GM23338 (cell line): ENCODE measurements at regions not wholly inside any gene's neighbourhood (a gene's known extent, or its start where the extent isn't known, plus 50 kb on each side); places are given as distances from the start of the nearest gene placed in this dataset.

ENCODE experiments used
- CREB1 ChIP-seq: fragments of 250-450 bp; sonication (Bioruptor Pico); IDR thresholded peaks from 2 replicates; pipeline ENCODE4 v1.5.0; 2020; ENCODE audit warnings: low read depth, mild to moderate bottlenecking, moderate library complexity
- EZH2 ChIP-seq: fragments of 200-600 bp; sonication (generic); IDR thresholded peaks from one replicate; pipeline ENCODE4 v1.8.0; 2017; ENCODE audit warnings: antibody characterized with exemption, mild to moderate bottlenecking, low read depth; ENCODE audit not compliant: unreplicated experiment
- EZH2phosphoT487 ChIP-seq: fragments of 200-600 bp; sonication (generic); IDR thresholded peaks from one replicate; pipeline ENCODE4 v1.8.1; 2018; ENCODE audit warnings: antibody characterized with exemption; ENCODE audit not compliant: unreplicated experiment
- NANOG ChIP-seq: IDR thresholded peaks from 2 replicates; pipeline ENCODE4 v1.6.1; 2016; ENCODE audit warnings: antibody characterized with exemption, borderline replicate concordance
- POLR2AphosphoS5 ChIP-seq: IDR thresholded peaks from 2 replicates; pipeline ENCODE4 v1.6.1; 2016; ENCODE audit warnings: antibody characterized with exemption, low read depth
- TF ChIP-seq, protein P1 (sequence below), 2 experiments: fragments of 200-600 bp in 1 of 2; sonication (generic) in 1 of 2; conservative IDR thresholded peaks; 2 replicates each; pipeline versions ENCODE4 v1.5.1 to v1.6.1; 2016 to 2017; ENCODE audit warnings: antibody characterized with exemption in 2 of 2, low read depth in 2 of 2, mild to moderate bottlenecking in 2 of 2, moderate library complexity in 1 of 2
- TF ChIP-seq, protein P2 (sequence below): IDR thresholded peaks from one replicate; pipeline ENCODE4 v1.6.1; 2018; ENCODE audit warnings: antibody characterized with exemption; ENCODE audit not compliant: unreplicated experiment

DNA sequence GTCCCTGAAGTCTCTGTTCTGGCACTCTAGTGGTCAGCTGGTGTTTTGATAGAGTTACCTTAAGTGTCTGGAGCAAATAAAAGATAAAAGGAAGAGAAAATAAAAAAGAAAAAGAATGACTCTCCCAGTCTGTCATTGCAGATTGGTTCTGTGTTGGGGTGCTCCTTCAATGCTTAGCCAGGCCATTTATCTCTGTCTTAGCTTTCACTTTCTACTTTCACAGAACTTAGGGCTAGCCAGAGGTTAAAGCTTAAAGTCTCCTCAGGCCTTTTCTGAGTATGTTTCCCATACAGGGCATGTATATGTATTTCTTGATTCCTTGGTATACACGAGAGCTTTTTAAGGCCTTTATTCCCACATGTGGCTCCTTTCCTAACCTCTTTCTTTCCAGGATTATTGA, 83.1 kb upstream of the TEX13D start:
- TF ChIP-seq POLR2AphosphoS5 (no peak), EZH2 (no peak), EZH2phosphoT487 (no peak), CREB1 (CRISPR knock-in tag) (no peak), NANOG (no peak)
- TF ChIP-seq, protein P1, sequence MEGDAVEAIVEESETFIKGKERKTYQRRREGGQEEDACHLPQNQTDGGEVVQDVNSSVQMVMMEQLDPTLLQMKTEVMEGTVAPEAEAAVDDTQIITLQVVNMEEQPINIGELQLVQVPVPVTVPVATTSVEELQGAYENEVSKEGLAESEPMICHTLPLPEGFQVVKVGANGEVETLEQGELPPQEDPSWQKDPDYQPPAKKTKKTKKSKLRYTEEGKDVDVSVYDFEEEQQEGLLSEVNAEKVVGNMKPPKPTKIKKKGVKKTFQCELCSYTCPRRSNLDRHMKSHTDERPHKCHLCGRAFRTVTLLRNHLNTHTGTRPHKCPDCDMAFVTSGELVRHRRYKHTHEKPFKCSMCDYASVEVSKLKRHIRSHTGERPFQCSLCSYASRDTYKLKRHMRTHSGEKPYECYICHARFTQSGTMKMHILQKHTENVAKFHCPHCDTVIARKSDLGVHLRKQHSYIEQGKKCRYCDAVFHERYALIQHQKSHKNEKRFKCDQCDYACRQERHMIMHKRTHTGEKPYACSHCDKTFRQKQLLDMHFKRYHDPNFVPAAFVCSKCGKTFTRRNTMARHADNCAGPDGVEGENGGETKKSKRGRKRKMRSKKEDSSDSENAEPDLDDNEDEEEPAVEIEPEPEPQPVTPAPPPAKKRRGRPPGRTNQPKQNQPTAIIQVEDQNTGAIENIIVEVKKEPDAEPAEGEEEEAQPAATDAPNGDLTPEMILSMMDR (conservative IDR thresholded peaks at IDR 0.05; ENCODE audit: low read depth in 2 of 2), result no peak
- TF ChIP-seq, protein P2, sequence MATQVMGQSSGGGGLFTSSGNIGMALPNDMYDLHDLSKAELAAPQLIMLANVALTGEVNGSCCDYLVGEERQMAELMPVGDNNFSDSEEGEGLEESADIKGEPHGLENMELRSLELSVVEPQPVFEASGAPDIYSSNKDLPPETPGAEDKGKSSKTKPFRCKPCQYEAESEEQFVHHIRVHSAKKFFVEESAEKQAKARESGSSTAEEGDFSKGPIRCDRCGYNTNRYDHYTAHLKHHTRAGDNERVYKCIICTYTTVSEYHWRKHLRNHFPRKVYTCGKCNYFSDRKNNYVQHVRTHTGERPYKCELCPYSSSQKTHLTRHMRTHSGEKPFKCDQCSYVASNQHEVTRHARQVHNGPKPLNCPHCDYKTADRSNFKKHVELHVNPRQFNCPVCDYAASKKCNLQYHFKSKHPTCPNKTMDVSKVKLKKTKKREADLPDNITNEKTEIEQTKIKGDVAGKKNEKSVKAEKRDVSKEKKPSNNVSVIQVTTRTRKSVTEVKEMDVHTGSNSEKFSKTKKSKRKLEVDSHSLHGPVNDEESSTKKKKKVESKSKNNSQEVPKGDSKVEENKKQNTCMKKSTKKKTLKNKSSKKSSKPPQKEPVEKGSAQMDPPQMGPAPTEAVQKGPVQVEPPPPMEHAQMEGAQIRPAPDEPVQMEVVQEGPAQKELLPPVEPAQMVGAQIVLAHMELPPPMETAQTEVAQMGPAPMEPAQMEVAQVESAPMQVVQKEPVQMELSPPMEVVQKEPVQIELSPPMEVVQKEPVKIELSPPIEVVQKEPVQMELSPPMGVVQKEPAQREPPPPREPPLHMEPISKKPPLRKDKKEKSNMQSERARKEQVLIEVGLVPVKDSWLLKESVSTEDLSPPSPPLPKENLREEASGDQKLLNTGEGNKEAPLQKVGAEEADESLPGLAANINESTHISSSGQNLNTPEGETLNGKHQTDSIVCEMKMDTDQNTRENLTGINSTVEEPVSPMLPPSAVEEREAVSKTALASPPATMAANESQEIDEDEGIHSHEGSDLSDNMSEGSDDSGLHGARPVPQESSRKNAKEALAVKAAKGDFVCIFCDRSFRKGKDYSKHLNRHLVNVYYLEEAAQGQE, result no peak
